BE2C (cell line): ENCODE measurements at regions not wholly inside any gene's neighbourhood (a gene's known extent, or its start where the extent isn't known, plus 50 kb on each side); places are given as distances from the start of the nearest gene placed in this dataset.

Source experiments
- DNase-seq: peaks from one replicate; pipeline ENCODE4 v3.0.0-alpha.2; 2020
- H3K27me3 ChIP-seq: fragments of 250-450 bp; sonication (Bioruptor Pico); 2 replicates; pipeline ENCODE4 v1.5.1; 2020; ENCODE audit warnings: mild to moderate bottlenecking
- H3K36me3 ChIP-seq: fragments of 250-450 bp; sonication (Bioruptor Pico); 2 replicates; pipeline ENCODE4 v1.5.1; 2020; ENCODE audit warnings: mild to moderate bottlenecking
- H3K4me1 ChIP-seq: fragments of 250-450 bp; sonication (Bioruptor Pico); 2 replicates; pipeline ENCODE4 v1.5.1; 2020
- H3K4me3 ChIP-seq: 2 replicates; pipeline ENCODE4 v1.5.1; 2011; ENCODE audit warnings: low read depth, low read length
- H3K9me3 ChIP-seq: fragments of 250-450 bp; sonication (Bioruptor Pico); 2 replicates; pipeline ENCODE4 v1.5.1; 2020
- CTCF ChIP-seq: IDR thresholded peaks from 2 replicates; pipeline ENCODE4 v1.5.1; 2012; ENCODE audit warnings: mild to moderate bottlenecking, low read depth, low read length

GRCh38 chr1:112793631-112794565 lies 78.8 kb upstream of the PPM1J start:
- H3K4me3 ChIP-seq = no peak overlapping the region
- DNase-seq = no peak
- no peaks in the 10 kb centered on the region for H3K36me3 ChIP-seq
- H3K4me1 ChIP-seq = peaks cover 12% of the 10 kb centered on the region
- no peaks in the 10 kb centered on the region for H3K9me3 ChIP-seq
- TF ChIP-seq CTCF = no peak
- peaks cover 24% of the 10 kb centered on the region for H3K27me3 ChIP-seq

- no peaks in the 10 kb centered on the region for H3K9me3 ChIP-seq
- no peak for TF ChIP-seq CTCF
- H3K4me1 ChIP-seq = peaks cover 12% of the 10 kb centered on the region
- H3K4me3 ChIP-seq = peak overlapping the region; percentile 12
- DNase-seq = no peak
- peaks cover 35% of the 10 kb centered on the region for H3K27me3 ChIP-seq
- H3K36me3 ChIP-seq = no peaks in the 10 kb centered on the region
Observed at GRCh38 chr1:112791723-112792104, 76.6 kb upstream of the PPM1J start.

- peak overlapping the region; percentile 12 for H3K4me3 ChIP-seq
- H3K9me3 ChIP-seq = no peaks in the 10 kb centered on the region
- peaks cover 35% of the 10 kb centered on the region for H3K27me3 ChIP-seq
- no peaks in the 10 kb centered on the region for H3K36me3 ChIP-seq
- DNase-seq = peak; percentile 84
- peaks cover 12% of the 10 kb centered on the region for H3K4me1 ChIP-seq
- peak; percentile 34 for TF ChIP-seq CTCF
Observed at GRCh38 chr1:112790920-112791722, 76.0 kb upstream of the PPM1J start.

- TF ChIP-seq CTCF = no peak
- H3K27me3 ChIP-seq = peaks cover 29% of the 10 kb centered on the region
- no peak overlapping the region for H3K4me3 ChIP-seq
- H3K4me1 ChIP-seq = peaks cover 12% of the 10 kb centered on the region
- no peaks in the 10 kb centered on the region for H3K9me3 ChIP-seq
- no peak for DNase-seq
- no peaks in the 10 kb centered on the region for H3K36me3 ChIP-seq
Observed at GRCh38 chr1:112788561-112788960, 73.4 kb upstream of the PPM1J start.

- Histone ChIP-seq H3K9me3 (no peaks in the 10 kb centered on the region), H3K27me3 (peaks cover 26% of the 10 kb centered on the region), H3K4me1 (peaks cover 12% of the 10 kb centered on the region), H3K36me3 (no peaks in the 10 kb centered on the region), H3K4me3 (no peak overlapping the region)
- no peak for TF ChIP-seq CTCF
- DNase-seq = no peak
Observed at GRCh38 chr1:112788054-112788453, 72.9 kb upstream of the PPM1J start.
